Fibroblast of lung (primary cell): ENCODE measurements at regions not wholly inside any gene's neighbourhood (a gene's known extent, or its start where the extent isn't known, plus 50 kb on each side); places are given as distances from the start of the nearest gene placed in this dataset.

Experiments used
- DNase-seq, 2 donors: peaks; one replicate each; pipeline versions ENCODE4 v3.0.0 to v3.0.0-alpha.2; 2010; ENCODE audit warnings: low read depth in 2 of 2
- H2AFZ ChIP-seq: 2 replicates; pipeline ENCODE4 v1.5.1; 2012; ENCODE audit warnings: low read length, control low read depth, inconsistent platforms
- H3K27ac ChIP-seq: 2 replicates; pipeline ENCODE4 v1.5.1; 2011; ENCODE audit warnings: low read length, control low read depth; ENCODE audit not compliant: insufficient read depth
- H3K27me3 ChIP-seq: 2 replicates; pipeline ENCODE4 v1.5.1; 2011; ENCODE audit warnings: mild to moderate bottlenecking, low read length; ENCODE audit not compliant: control insufficient read depth, insufficient read depth
- H3K36me3 ChIP-seq: 2 replicates; pipeline ENCODE4 v1.5.1; 2011; ENCODE audit warnings: low read length; ENCODE audit not compliant: control insufficient read depth, insufficient read depth
- H3K4me1 ChIP-seq: 2 replicates; pipeline ENCODE4 v1.5.1; 2011; ENCODE audit warnings: low read length; ENCODE audit not compliant: control insufficient read depth, insufficient read depth; ENCODE audit errors: extremely low read depth
- H3K4me2 ChIP-seq: 2 replicates; pipeline ENCODE4 v1.5.1; 2011; ENCODE audit warnings: low read length, control low read depth; ENCODE audit not compliant: insufficient read depth; ENCODE audit errors: extremely low read depth
- H3K4me3 ChIP-seq, 4 experiments: fragments of 200-600 bp in 1 of 4; sonication (generic) in 1 of 4; replicated peaks in 1 of 4; 2 replicates each; pipeline ENCODE4 v1.5.1; 2011 to 2016; ENCODE audit warnings: low read length in 4 of 4, low read depth in 3 of 4, mild to moderate bottlenecking in 3 of 4, control low read depth in 2 of 4, inconsistent platforms in 1 of 4, mixed read lengths in 1 of 4; ENCODE audit not compliant: insufficient read depth in 1 of 4; ENCODE audit errors: control extremely low read depth in 1 of 4
- H3K79me2 ChIP-seq: 2 replicates; pipeline ENCODE4 v1.5.1; 2012; ENCODE audit warnings: mild to moderate bottlenecking, low read length, inconsistent platforms; ENCODE audit not compliant: control insufficient read depth, insufficient read depth
- H3K9ac ChIP-seq: 2 replicates; pipeline ENCODE4 v1.5.1; 2011; ENCODE audit warnings: mild to moderate bottlenecking, low read length, control low read depth; ENCODE audit not compliant: insufficient read depth
- H3K9me3 ChIP-seq: 2 replicates; pipeline ENCODE4 v1.5.1; 2012; ENCODE audit warnings: low read depth, low read length; ENCODE audit not compliant: control insufficient read depth, insufficient read depth
- H4K20me1 ChIP-seq: 2 replicates; pipeline ENCODE4 v1.5.1; 2011; ENCODE audit warnings: low read length; ENCODE audit not compliant: control insufficient read depth, insufficient read depth; ENCODE audit errors: extremely low read depth
- CTCF ChIP-seq, 2 donors: IDR thresholded peaks in 1 of 2; conservative IDR thresholded peaks in 1 of 2; 1 replicate in 1 of 2; 2 replicates in 1 of 2; pipeline ENCODE4 v1.5.1; 2011 to 2012; ENCODE audit warnings: low read length in 2 of 2, control low read depth in 1 of 2, inconsistent platforms in 1 of 2, low read depth in 1 of 2, mild to moderate bottlenecking in 1 of 2
- EZH2 ChIP-seq: IDR thresholded peaks from 2 replicates; pipeline ENCODE4 v1.5.1; 2012; ENCODE audit warnings: low read length, control low read depth, mild to moderate bottlenecking; ENCODE audit errors: missing control alignments

GRCh38 chr14:83042858-83043257 is 1509.2 kb upstream of the SEL1L start:
- Histone ChIP-seq H3K9me3 (no peaks in the 10 kb centered on the region), H2AFZ (no peak overlapping the region), H3K79me2 (no peaks in the 10 kb centered on the region), H3K4me3 (no peak overlapping the region), H3K4me1 (no peaks in the 10 kb centered on the region), H4K20me1 (no peaks in the 10 kb centered on the region), H3K4me2 (no peak overlapping the region), H3K9ac (no peak overlapping the region), H3K36me3 (no peaks in the 10 kb centered on the region), H3K27me3 (no peaks in the 10 kb centered on the region), H3K27ac (no peak overlapping the region)
- no peak for DNase-seq
- TF ChIP-seq EZH2: no peak
- TF ChIP-seq CTCF (conservative IDR thresholded peaks at IDR 0.05 in 1 of 2, IDR thresholded peaks at IDR 0.05 in 1 of 2; ENCODE audit: low read depth in 1 of 2, low read length in 2 of 2): no peak

- Histone ChIP-seq H3K27me3 (no peaks in the 10 kb centered on the region), H2AFZ (no peak overlapping the region), H3K27ac (no peak overlapping the region), H3K9ac (no peak overlapping the region), H3K36me3 (no peaks in the 10 kb centered on the region), H3K79me2 (no peaks in the 10 kb centered on the region), H3K4me1 (no peaks in the 10 kb centered on the region), H3K4me2 (no peak overlapping the region), H4K20me1 (no peaks in the 10 kb centered on the region), H3K9me3 (no peaks in the 10 kb centered on the region), H3K4me3 (no peak overlapping the region)
- TF ChIP-seq CTCF (conservative IDR thresholded peaks at IDR 0.05 in 1 of 2, IDR thresholded peaks at IDR 0.05 in 1 of 2; ENCODE audit: low read depth in 1 of 2, low read length in 2 of 2) (no peak), EZH2 (no peak)
- DNase-seq: no peak
Observed at GRCh38 chr14:83044001-83044400, 1510.3 kb upstream of the SEL1L start.

GRCh38 chr14:83047059-83047830 is 1513.6 kb upstream of the SEL1L start:
- Histone ChIP-seq H4K20me1 (no peaks in the 10 kb centered on the region), H3K4me3 (no peak overlapping the region), H3K36me3 (no peaks in the 10 kb centered on the region), H2AFZ (no peak overlapping the region), H3K9me3 (no peaks in the 10 kb centered on the region), H3K9ac (no peak overlapping the region), H3K27ac (no peak overlapping the region), H3K79me2 (no peaks in the 10 kb centered on the region), H3K4me2 (no peak overlapping the region), H3K4me1 (no peaks in the 10 kb centered on the region), H3K27me3 (no peaks in the 10 kb centered on the region)
- TF ChIP-seq CTCF (conservative IDR thresholded peaks at IDR 0.05 in 1 of 2, IDR thresholded peaks at IDR 0.05 in 1 of 2; ENCODE audit: low read depth in 1 of 2, low read length in 2 of 2) (no peak), EZH2 (no peak)
- DNase-seq: no peak
